HEK293 (cell line): ENCODE measurements at regions not wholly inside any gene's neighbourhood (a gene's known extent, or its start where the extent isn't known, plus 50 kb on each side); places are given as distances from the start of the nearest gene placed in this dataset.

Experiments
- CTCF ChIA-PET: fragments of 350-600 bp; formaldehyde crosslinking; extraction: SDS; loops from one replicate; lab custom pipeline; 2021; ENCODE audit warnings: antibody characterized with exemption; lab: Yijun Ruan, JAX
- POLR2A ChIA-PET: fragments of 300-600 bp; formaldehyde crosslinking; extraction: SDS; loops from one replicate; lab custom pipeline; 2020; ENCODE audit warnings: antibody characterized with exemption, inconsistent platforms; lab: Yijun Ruan, JAX
- H3K27ac ChIP-seq: fragments of 200-500 bp; sonication (Bioruptor generic); 2 replicates; pipeline ENCODE4 v1.5.1; 2014; ENCODE audit warnings: low read depth, low read length, control low read depth, inconsistent platforms; ENCODE audit errors: extremely low read depth
- H3K36me3 ChIP-seq, 2 experiments: fragments of 200-500 bp in 1 of 2; sonication (Bioruptor generic) in 1 of 2; 1 replicate in 1 of 2; 2 replicates in 1 of 2; pipeline ENCODE4 v1.5.1; 2014 to 2017; ENCODE audit warnings: inconsistent platforms in 2 of 2, low read length in 2 of 2; ENCODE audit not compliant: control insufficient read depth in 2 of 2, insufficient read depth in 1 of 2
- H3K4me1 ChIP-seq: fragments of 200-500 bp; sonication (Bioruptor generic); 2 replicates; pipeline ENCODE4 v1.5.1; 2014; ENCODE audit warnings: mild to moderate bottlenecking, low read length, inconsistent platforms; ENCODE audit not compliant: control insufficient read depth, insufficient read depth
- H3K4me3 ChIP-seq: 2 replicates; pipeline ENCODE4 v1.5.1; 2011; ENCODE audit warnings: low read depth, mild to moderate bottlenecking, control low read depth, low read length, moderate library complexity
- H3K9me3 ChIP-seq: fragments of 200-500 bp; sonication (Bioruptor generic); 2 replicates; pipeline ENCODE4 v1.5.1; 2014; ENCODE audit warnings: low read depth, low read length, inconsistent platforms; ENCODE audit not compliant: control insufficient read depth, insufficient read depth
- BCL11B ChIP-seq: fragments of 450-650 bp; formaldehyde crosslinking; IDR thresholded peaks from 2 replicates; pipeline ENCODE4 v1.5.1; 2016; ENCODE audit warnings: low read depth, missing biosample characterization, missing genetic modification characterization
- FEZF1 ChIP-seq: fragments of 450-650 bp; formaldehyde crosslinking; IDR thresholded peaks from 2 replicates; pipeline ENCODE4 v1.5.1; 2016; ENCODE audit warnings: missing biosample characterization, missing genetic modification characterization
- HOXA7 ChIP-seq: sonication (generic); formaldehyde crosslinking; IDR thresholded peaks from 2 replicates; pipeline ENCODE4 v1.8.1; 2022; ENCODE audit warnings: missing genetic modification reagents, borderline replicate concordance
- HOXD13 ChIP-seq: sonication (generic); formaldehyde crosslinking; IDR thresholded peaks from 2 replicates; pipeline ENCODE4 v1.8.0; 2022; ENCODE audit warnings: missing genetic modification reagents, borderline replicate concordance
- SP2 ChIP-seq: fragments of 450-650 bp; formaldehyde crosslinking; IDR thresholded peaks from 2 replicates; pipeline ENCODE4 v1.5.1; 2016; ENCODE audit warnings: missing biosample characterization, missing genetic modification characterization
- ZFP3 ChIP-seq: fragments of 450-650 bp; formaldehyde crosslinking; IDR thresholded peaks from 2 replicates; pipeline ENCODE4 v1.5.1; 2016; ENCODE audit warnings: low read depth, missing biosample characterization, missing genetic modification characterization
- ZFP69B ChIP-seq: fragments of 450-650 bp; formaldehyde crosslinking; IDR thresholded peaks from 2 replicates; pipeline ENCODE4 v1.5.1; 2016; ENCODE audit warnings: missing biosample characterization, missing genetic modification characterization
- ZNF10 ChIP-seq: fragments of 450-650 bp; formaldehyde crosslinking; IDR thresholded peaks from 2 replicates; pipeline ENCODE4 v1.5.1; 2017; ENCODE audit warnings: missing biosample characterization, missing genetic modification characterization
- ZNF121 ChIP-seq: fragments of 450-650 bp; formaldehyde crosslinking; IDR thresholded peaks from 2 replicates; pipeline ENCODE4 v1.5.1; 2016; ENCODE audit warnings: missing biosample characterization, missing genetic modification characterization
- ZNF174 ChIP-seq: fragments of 450-650 bp; formaldehyde crosslinking; IDR thresholded peaks from 2 replicates; pipeline ENCODE4 v1.5.0; 2017; ENCODE audit warnings: missing biosample characterization, mild to moderate bottlenecking, missing genetic modification characterization
- ZNF302 ChIP-seq: fragments of 450-650 bp; formaldehyde crosslinking; IDR thresholded peaks from 2 replicates; pipeline ENCODE4 v1.5.1; 2016; ENCODE audit warnings: missing biosample characterization, missing genetic modification characterization, low read depth
- ZNF311 ChIP-seq: fragments of 450-650 bp; formaldehyde crosslinking; IDR thresholded peaks from 2 replicates; pipeline ENCODE4 v1.5.1; 2017; ENCODE audit warnings: missing biosample characterization, missing genetic modification characterization, borderline replicate concordance
- ZNF335 ChIP-seq: fragments of 450-650 bp; formaldehyde crosslinking; conservative IDR thresholded peaks from 2 replicates; pipeline ENCODE4 v1.5.1; 2016; ENCODE audit warnings: missing biosample characterization, missing genetic modification characterization
- ZNF341 ChIP-seq: fragments of 450-650 bp; formaldehyde crosslinking; IDR thresholded peaks from 2 replicates; pipeline ENCODE4; 2016; ENCODE audit warnings: low read depth, missing biosample characterization, missing genetic modification characterization
- ZNF354C ChIP-seq: fragments of 450-650 bp; formaldehyde crosslinking; IDR thresholded peaks from 2 replicates; pipeline ENCODE4 v1.5.1; 2016; ENCODE audit warnings: missing biosample characterization, missing genetic modification characterization, low read depth, borderline replicate concordance
- ZNF362 ChIP-seq: fragments of 450-650 bp; formaldehyde crosslinking; IDR thresholded peaks from 2 replicates; pipeline ENCODE4 v1.5.1; 2016; ENCODE audit warnings: missing biosample characterization, missing genetic modification characterization
- ZNF37A ChIP-seq: fragments of 450-650 bp; IDR thresholded peaks from 2 replicates; pipeline ENCODE4 v1.5.1; 2018; ENCODE audit warnings: missing biosample characterization, missing genetic modification characterization
- ZNF416 ChIP-seq: fragments of 450-650 bp; formaldehyde crosslinking; IDR thresholded peaks from 2 replicates; pipeline ENCODE4 v1.5.1; 2016; ENCODE audit warnings: missing biosample characterization, missing genetic modification characterization
- ZNF530 ChIP-seq: fragments of 450-650 bp; formaldehyde crosslinking; IDR thresholded peaks from 2 replicates; pipeline ENCODE4 v1.5.1; 2016; ENCODE audit warnings: low read depth, missing biosample characterization, missing genetic modification characterization
- ZNF658 ChIP-seq: fragments of 450-650 bp; formaldehyde crosslinking; IDR thresholded peaks from 2 replicates; pipeline ENCODE4; 2016; ENCODE audit warnings: missing biosample characterization, missing genetic modification characterization
- ZNF701 ChIP-seq: fragments of 450-650 bp; formaldehyde crosslinking; IDR thresholded peaks from 2 replicates; pipeline ENCODE4 v1.5.1; 2016; ENCODE audit warnings: missing biosample characterization, missing genetic modification characterization
- ZNF837 ChIP-seq: fragments of 450-650 bp; formaldehyde crosslinking; IDR thresholded peaks from 2 replicates; pipeline ENCODE4 v1.5.1; 2016; ENCODE audit warnings: missing biosample characterization, missing genetic modification characterization
- ZSCAN16 ChIP-seq: fragments of 450-650 bp; formaldehyde crosslinking; IDR thresholded peaks from 2 replicates; pipeline ENCODE4 v1.5.1; 2016; ENCODE audit warnings: missing biosample characterization, missing genetic modification characterization
- TF ChIP-seq, protein P1 (sequence below): fragments of 450-650 bp; formaldehyde crosslinking; IDR thresholded peaks from 2 replicates; pipeline ENCODE4 v1.5.1; 2016; ENCODE audit warnings: missing biosample characterization, missing genetic modification characterization
- TF ChIP-seq, protein P2 (sequence below): fragments of 450-650 bp; formaldehyde crosslinking; IDR thresholded peaks from 2 replicates; pipeline ENCODE4 v1.5.1; 2017; ENCODE audit warnings: missing biosample characterization, missing genetic modification characterization
- TF ChIP-seq, protein P3 (sequence below): fragments of 450-650 bp; formaldehyde crosslinking; IDR thresholded peaks from 2 replicates; pipeline ENCODE4 v1.5.1; 2016; ENCODE audit warnings: missing biosample characterization, missing genetic modification characterization
- TF ChIP-seq, protein P4 (sequence below): fragments of 450-650 bp; formaldehyde crosslinking; IDR thresholded peaks from 2 replicates; pipeline ENCODE4 v1.5.1; 2017; ENCODE audit warnings: missing biosample characterization, mild to moderate bottlenecking, missing genetic modification characterization, moderate library complexity

- TF ChIP-seq, protein P1, sequence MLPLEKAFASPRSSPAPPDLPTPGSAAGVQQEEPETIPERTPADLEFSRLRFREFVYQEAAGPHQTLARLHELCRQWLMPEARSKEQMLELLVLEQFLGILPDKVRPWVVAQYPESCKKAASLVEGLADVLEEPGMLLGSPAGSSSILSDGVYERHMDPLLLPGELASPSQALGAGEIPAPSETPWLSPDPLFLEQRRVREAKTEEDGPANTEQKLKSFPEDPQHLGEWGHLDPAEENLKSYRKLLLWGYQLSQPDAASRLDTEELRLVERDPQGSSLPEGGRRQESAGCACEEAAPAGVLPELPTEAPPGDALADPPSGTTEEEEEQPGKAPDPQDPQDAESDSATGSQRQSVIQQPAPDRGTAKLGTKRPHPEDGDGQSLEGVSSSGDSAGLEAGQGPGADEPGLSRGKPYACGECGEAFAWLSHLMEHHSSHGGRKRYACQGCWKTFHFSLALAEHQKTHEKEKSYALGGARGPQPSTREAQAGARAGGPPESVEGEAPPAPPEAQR, result no peak
- TF ChIP-seq, protein P2, sequence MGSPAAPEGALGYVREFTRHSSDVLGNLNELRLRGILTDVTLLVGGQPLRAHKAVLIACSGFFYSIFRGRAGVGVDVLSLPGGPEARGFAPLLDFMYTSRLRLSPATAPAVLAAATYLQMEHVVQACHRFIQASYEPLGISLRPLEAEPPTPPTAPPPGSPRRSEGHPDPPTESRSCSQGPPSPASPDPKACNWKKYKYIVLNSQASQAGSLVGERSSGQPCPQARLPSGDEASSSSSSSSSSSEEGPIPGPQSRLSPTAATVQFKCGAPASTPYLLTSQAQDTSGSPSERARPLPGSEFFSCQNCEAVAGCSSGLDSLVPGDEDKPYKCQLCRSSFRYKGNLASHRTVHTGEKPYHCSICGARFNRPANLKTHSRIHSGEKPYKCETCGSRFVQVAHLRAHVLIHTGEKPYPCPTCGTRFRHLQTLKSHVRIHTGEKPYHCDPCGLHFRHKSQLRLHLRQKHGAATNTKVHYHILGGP (tag by site-specific recombination), result no peak
- TF ChIP-seq ZNF335 (tag by site-specific recombination) (no peak), ZSCAN16 (tag by site-specific recombination) (no peak), FEZF1 (tag by site-specific recombination) (no peak)
These were observed 179.2 kb upstream of the POU3F1 start (continued) for GRCh38 chr1:38225745-38226144.

- Histone ChIP-seq H3K4me3 (no peak overlapping the region), H3K9me3 (no peaks in the 10 kb centered on the region), H3K4me1 (no peaks in the 10 kb centered on the region), H3K36me3 (no peaks in the 10 kb centered on the region), H3K27ac (no peak overlapping the region)
- TF ChIP-seq ZNF530 (no peak), ZNF354C (tag by site-specific recombination) (no peak), ZNF416 (tag by site-specific recombination) (no peak), ZNF837 (no peak), BCL11B (tag by site-specific recombination) (no peak), HOXA7 (CRISPR knock-in tag) (no peak), ZNF121 (tag by site-specific recombination) (no peak), ZSCAN16 (tag by site-specific recombination) (no peak), ZNF174 (tag by site-specific recombination) (no peak), ZNF362 (tag by site-specific recombination) (no peak), ZNF10 (tag by site-specific recombination) (no peak), ZNF341 (tag by site-specific recombination) (no peak), ZNF311 (no peak)
- TF ChIP-seq, protein P3, sequence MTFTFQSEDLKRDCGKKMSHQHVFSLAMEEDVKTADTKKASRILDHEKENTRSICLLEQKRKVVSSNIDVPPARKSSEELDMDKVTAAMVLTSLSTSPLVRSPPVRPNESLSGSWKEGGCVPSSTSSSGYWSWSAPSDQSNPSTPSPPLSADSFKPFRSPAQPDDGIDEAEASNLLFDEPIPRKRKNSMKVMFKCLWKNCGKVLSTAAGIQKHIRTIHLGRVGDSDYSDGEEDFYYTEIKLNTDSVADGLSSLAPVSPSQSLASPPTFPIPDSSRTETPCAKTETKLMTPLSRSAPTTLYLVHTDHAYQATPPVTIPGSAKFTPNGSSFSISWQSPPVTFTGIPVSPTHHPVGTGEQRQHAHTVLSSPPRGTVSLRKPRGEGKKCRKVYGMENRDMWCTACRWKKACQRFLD (tag by site-specific recombination), result no peak
- TF ChIP-seq, protein P4, sequence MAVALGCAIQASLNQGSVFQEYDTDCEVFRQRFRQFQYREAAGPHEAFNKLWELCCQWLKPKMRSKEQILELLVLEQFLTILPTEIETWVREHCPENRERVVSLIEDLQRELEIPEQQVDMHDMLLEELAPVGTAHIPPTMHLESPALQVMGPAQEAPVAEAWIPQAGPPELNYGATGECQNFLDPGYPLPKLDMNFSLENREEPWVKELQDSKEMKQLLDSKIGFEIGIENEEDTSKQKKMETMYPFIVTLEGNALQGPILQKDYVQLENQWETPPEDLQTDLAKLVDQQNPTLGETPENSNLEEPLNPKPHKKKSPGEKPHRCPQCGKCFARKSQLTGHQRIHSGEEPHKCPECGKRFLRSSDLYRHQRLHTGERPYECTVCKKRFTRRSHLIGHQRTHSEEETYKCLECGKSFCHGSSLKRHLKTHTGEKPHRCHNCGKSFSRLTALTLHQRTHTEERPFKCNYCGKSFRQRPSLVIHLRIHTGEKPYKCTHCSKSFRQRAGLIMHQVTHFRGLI (tag by site-specific recombination), result no peak
- ChIA-PET POLR2A (no interaction called here), CTCF (no interaction called here)
These were observed 176.8 kb upstream of the POU3F1 start for GRCh38 chr1:38223391-38223790.

- H3K4me3 ChIP-seq, result no peak overlapping the region
- no peaks in the 10 kb centered on the region for H3K36me3 ChIP-seq
- POLR2A ChIA-PET, result no interaction called here
- H3K4me1 ChIP-seq, result no peaks in the 10 kb centered on the region
- CTCF ChIA-PET, result no interaction called here
- H3K9me3 ChIP-seq, result no peaks in the 10 kb centered on the region
- no peak overlapping the region for H3K27ac ChIP-seq
- TF ChIP-seq, protein P1, result no peak
- TF ChIP-seq HOXD13 (no peak), ZNF37A (no peak), SP2 (tag by site-specific recombination) (no peak), ZNF416 (tag by site-specific recombination) (no peak), ZFP69B (tag by site-specific recombination) (no peak), ZNF701 (tag by site-specific recombination) (no peak), ZFP3 (tag by site-specific recombination) (no peak), ZNF302 (tag by site-specific recombination) (no peak), ZNF658 (tag by site-specific recombination) (no peak)
These were observed 176.3 kb upstream of the POU3F1 start for GRCh38 chr1:38222891-38223290.
